ENCODE measurements at regions not wholly inside any gene's neighbourhood (a gene's known extent, or its start where the extent isn't known, plus 50 kb on each side); places are given as distances from the start of the nearest gene placed in this dataset.

GRCh38 chr5:42037379-42037932, 112.4 kb downstream of the FBXO4 start:
- H2BK5ac ChIP-seq (ENCODE audit: insufficient read length, low read length): no peak overlapping the region
- H4K20me1 ChIP-seq (ENCODE audit: control insufficient read depth, insufficient read depth, insufficient read length): no peaks in the 10 kb centered on the region
- no peak overlapping the region for H2AFZ ChIP-seq (ENCODE audit: low read length)
- no peak overlapping the region for H3K4me2 ChIP-seq (ENCODE audit: insufficient read depth, insufficient read length, low read length)
- no peak overlapping the region for H3K56ac ChIP-seq (ENCODE audit: insufficient read length, low read depth, low read length)
- no peak overlapping the region for H3K9ac ChIP-seq (ENCODE audit: extremely low read depth, insufficient read length, low read length)
- H4K5ac ChIP-seq (ENCODE audit: insufficient read length, low read depth, low read length): no peak overlapping the region
- H2BK15ac ChIP-seq (ENCODE audit: low read depth, low read length): no peak overlapping the region
- H2AK5ac ChIP-seq (ENCODE audit: insufficient read length, low read length): no peak overlapping the region
- no peak overlapping the region for H3K27ac ChIP-seq (ENCODE audit: insufficient read length, low read depth, low read length)
- H2BK120ac ChIP-seq (ENCODE audit: low read depth, low read length, poor library complexity, severe bottlenecking): no peak overlapping the region
- no peaks in the 10 kb centered on the region for H3K27me3 ChIP-seq (ENCODE audit: insufficient read depth, low read length)
- Mint-ChIP-seq H3K27me3 (ENCODE audit: low read depth) (no peaks in the 10 kb centered on the region; the same call in 1 of the 2 replicates), H3K36me3 (ENCODE audit: insufficient read depth in 1 of 3, low read depth in 3 of 3) (no peaks in the 10 kb centered on the region), H3K27ac (peak overlapping the region in 1 of 3 experiments; percentile 17; a peak in 1 of 7 replicates), H3K9me3 (no peaks in the 10 kb centered on the region), H3K4me1 (peaks cover 19 to 22% of the 10 kb centered on the region in 2 experiments), H3K4me3 (no peak overlapping the region)
- H3K23ac ChIP-seq (ENCODE audit: insufficient read length, low read depth, low read length): no peak overlapping the region
- H3K79me1 ChIP-seq (ENCODE audit: insufficient read depth, low read depth, low read length, poor library complexity, severe bottlenecking): no peaks in the 10 kb centered on the region
- WGBS (ENCODE audit: extremely low coverage, insufficient read length, low lambda C conversion rate): no CpG with 5 or more reads among the region's 3 CpGs
- H3K14ac ChIP-seq (ENCODE audit: insufficient read depth, low read length): no peak overlapping the region
- H3K79me2 ChIP-seq (ENCODE audit: insufficient read depth, low read length): no peaks in the 10 kb centered on the region
- H3K4me1 ChIP-seq (ENCODE audit: insufficient read depth, low read length): peaks cover 4% of the 10 kb centered on the region; the same call in 1 of the 2 replicates
- H3K23me2 ChIP-seq (ENCODE audit: insufficient read length, low read depth, low read length, poor library complexity, severe bottlenecking): no peaks in the 10 kb centered on the region
- H3K9me3 ChIP-seq (ENCODE audit: control insufficient read depth, low read depth, low read length): no peaks in the 10 kb centered on the region
- TF ChIP-seq CTCF (conservative IDR thresholded peaks at IDR 0.05): no peak
- no peak overlapping the region for H2BK12ac ChIP-seq (ENCODE audit: insufficient read length, low read depth, low read length)
- H3T11ph ChIP-seq (ENCODE audit: low read length): no peak overlapping the region
- no peak overlapping the region for H3K18ac ChIP-seq (ENCODE audit: insufficient read length, low read depth, low read length)
- no peak overlapping the region for H2BK20ac ChIP-seq (ENCODE audit: low read depth, low read length, poor library complexity, severe bottlenecking)
- no peak overlapping the region for H3K4ac ChIP-seq (ENCODE audit: low read depth, low read length)
- no peak for DNase-seq
- no peak overlapping the region for H4K91ac ChIP-seq (ENCODE audit: insufficient read length, low read depth, low read length)
- H4K8ac ChIP-seq (replicated peaks; ENCODE audit: insufficient read length, low read depth, low read length): no peak overlapping the region
